ENCODE measurements at regions not wholly inside any gene's neighbourhood (a gene's known extent, or its start where the extent isn't known, plus 50 kb on each side); places are given as distances from the start of the nearest gene placed in this dataset.
A peak's percentile ranks its signal among the peaks of the same experiment; 100 is the strongest.

DNA sequence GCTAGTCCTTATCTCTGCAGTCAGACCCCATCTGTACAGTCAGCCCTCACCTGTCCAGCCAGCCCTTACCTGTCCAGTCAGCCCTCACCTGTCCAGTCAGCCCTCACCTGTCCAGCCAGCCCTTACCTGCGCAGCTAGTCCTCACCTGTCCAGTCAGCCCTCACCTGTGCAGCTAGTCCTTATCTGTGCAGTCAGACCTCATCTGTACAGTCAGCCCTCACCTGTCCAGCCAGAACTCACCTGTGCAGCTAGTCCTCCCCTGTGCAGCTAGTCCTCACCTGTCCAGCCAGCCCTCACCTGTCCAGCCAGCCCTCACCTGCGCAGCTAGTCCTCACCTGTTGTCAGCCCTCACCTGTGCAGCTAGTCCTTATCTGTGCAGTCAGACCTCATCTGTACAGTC, 506.8 kb downstream of the NPHP4 start:
- no peak for DNase-seq

DNA sequence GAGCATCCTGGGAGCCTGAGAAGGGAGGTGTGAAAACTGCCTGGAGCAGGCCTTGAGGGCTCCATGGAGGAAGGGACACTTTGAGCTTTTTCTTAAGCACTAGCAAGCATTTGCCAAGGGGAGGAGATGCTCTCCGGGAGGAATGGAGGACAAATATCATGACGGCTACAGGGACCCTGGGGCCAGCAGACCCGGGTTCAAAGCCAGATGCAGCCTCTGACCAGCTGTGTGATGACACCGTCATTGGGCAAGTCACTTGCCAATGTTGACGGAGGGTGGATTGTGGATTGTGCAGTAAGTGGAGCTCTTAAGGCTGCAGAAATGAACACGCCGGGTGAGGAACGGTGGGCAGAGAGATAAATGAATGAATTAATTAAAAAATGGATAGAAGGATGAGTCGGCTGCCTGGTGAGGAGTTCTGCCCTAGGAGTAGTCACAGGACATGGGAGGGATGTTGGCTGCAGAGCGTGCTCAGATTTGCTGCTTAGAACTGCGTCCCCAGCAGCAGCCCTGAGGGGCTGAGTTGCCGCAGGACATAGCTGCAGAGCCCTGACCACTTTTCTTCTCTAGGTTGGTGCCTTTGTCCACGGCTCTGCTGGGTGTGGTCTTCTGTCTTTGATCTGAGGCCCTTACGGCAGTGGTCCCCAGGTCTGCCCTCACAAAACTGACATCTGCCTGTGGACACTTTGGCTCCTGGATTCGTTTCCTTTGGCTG, 507.6 kb downstream of the NPHP4 start:
- DNase-seq, result no peak

- peak; percentile 54 for DNase-seq
These were observed 510.3 kb downstream of the NPHP4 start for GRCh38 chr1:5481889-5482288.

DNA sequence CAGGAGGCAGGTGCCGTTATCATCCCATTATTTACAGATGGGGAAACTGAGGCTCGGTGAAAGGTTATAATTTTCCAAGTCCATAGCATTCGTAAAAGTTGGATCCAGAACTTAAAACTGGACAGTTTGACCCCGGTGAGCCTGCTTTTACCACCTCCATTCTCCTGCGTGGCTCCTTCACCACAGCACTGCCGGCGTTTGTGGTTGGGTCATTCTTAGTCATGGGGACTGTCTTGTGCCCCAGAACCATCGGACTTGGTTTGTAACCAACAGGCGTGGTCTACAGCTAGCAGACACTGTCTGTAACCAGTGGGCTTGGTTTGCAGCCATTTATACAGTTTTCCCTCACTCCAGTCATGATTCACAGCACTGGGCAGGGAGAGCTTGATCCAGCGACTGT, 511.3 kb downstream of the NPHP4 start:
- DNase-seq, result no peak

DNA sequence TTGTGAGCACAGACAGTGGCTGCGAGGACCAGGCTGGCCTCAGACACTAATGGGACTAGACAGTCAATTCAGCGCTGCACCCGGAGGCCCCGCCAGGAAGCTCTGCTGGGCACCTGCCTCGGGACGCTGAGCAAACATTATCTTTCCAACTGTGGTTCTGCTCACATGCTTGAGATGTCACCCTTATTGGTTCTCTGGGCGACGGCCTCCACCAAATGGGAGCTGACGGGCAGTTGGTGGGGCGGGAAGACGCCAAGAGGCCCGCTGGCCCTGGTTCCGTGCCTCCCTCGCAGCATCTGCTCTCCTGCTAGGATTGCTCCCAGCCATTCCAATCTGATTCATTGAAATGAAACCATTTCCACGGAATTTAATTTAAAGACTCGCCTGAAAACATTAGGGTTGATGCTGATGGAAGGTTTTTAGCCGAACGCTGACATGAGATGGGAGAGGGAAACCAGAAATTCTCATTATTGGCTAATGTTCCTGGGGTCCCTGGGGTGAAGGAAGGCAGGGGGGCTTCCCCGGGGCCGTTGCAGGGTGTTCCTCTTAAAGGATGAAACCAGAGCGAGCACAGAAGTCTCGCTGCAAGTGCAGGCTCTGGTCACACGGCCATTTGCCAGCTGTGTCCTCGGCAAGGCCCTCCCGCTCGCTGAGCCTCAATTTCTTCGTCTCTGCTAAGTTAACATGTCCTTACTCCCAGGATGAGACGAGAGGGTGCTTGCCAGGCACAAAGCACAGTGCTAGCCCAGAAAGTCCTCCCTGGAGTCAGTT, 512.2 kb downstream of the NPHP4 start:
- no peak for DNase-seq

GRCh38 chr1:5478961-5479360, 513.3 kb downstream of the NPHP4 start:
- DNase-seq, result no peak

DNA sequence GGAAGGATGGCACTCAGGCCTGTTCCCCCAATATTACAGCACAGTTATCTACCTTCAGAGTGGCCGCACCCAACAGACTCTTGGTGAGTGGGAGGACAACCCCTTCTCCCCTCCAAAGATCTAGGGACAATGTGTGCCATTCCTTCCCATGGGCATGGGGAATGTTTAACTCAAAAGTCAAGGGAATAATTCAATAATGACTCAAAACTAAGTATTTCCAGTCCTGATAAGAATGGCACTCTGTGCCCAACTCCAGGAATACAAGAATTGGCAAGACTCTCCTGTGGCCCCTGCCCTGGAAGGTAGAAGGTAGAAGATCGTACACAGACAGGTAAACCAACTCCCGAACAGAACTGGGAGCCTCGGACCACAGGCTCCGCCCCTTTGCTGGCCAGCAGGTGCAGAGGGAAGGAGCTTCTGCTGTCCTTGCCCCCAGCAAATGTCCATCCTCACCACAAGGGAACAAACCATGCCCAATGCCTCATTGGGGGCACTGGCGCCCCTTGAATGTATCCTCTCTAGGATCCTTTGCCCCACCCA, 514.0 kb downstream of the NPHP4 start:
- DNase-seq, result no peak

GRCh38 chr1:5477716-5478115, 514.5 kb downstream of the NPHP4 start:
- DNase-seq, result no peak

DNA sequence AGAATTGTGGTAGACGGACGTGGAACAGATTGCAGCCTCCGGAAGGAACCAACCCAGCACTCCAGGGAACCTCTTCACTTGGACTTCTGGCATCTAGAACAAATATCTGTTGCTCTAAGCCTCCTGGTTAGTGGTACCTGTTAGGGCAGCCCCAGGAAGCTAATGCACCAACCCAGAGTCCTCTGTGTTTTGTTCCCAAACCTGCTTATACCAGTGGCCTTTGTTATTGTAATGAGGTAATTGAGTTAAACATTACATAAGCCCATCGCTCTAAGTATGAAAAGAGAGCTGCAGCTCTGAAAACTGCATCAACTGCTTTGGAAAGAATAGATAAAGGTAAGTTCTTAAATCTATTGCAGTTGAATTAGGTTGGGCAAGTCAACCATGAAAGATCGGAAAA, 516.7 kb downstream of the NPHP4 start:
- no peak for DNase-seq

- DNase-seq, result no peak
These were observed 519.0 kb downstream of the NPHP4 start for GRCh38 chr1:5473268-5473667.

DNA sequence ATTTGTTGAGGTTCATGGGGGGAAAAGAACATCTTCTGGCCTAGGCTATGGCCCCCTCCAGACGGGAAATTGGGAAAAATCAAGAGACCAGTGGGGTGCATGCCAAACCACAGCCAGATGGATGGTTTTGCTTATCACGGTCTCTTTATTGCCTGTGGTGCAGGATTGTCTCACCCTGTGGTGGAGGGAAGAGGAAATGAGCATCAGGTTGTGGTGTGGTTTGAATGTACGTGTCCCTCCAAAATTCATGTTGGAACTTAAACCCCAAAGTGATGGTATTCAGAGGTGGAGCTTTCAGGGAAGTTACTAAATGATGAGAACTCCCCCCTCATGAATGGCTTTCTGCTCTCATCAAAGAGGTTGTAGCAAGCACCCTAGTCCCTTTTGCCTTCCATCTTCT, 525.7 kb downstream of the NPHP4 start:
- no peak for DNase-seq

DNA sequence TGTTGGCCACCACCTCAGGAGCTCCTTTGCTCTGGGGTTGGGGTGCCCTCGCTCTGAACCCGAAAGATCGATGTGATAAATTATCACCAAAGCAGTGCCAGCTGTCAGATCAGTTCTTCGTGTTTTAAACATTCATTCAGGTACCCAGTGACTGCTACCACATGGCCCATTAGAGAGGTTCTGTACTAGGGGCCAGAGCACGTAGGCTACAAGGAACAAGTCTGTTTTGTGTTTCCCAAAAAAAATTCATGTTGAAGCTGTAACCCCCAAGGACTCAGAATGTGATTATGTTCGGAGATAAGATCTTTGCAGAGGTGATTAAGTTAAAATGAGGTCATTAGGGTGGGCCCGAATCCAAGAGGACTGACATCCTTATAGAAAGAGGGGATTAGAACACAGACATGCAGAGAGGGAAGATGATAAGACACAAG, 526.9 kb downstream of the NPHP4 start:
- DNase-seq, result no peak

DNA sequence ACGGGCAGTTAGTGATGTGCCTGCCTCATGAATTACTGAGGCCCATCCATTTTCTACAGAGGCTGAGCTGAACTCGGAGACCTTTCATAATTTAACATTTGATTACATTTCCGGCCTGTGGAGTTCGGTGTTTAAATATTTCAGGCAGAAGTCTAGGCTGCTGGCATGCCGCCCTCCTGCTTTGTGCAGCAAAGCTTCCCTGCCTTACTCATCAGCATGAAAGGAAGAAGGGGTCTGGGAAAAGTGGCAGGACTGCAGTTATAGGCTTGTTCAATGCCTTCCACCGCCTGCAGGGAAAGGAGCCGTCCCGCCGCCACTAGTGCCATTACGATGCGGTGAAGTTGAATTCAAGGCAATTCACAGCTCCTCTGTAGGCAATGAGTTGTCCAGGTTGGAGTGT, 527.9 kb downstream of the NPHP4 start:
- no peak for DNase-seq

GRCh38 chr1:5460974-5461373, 531.3 kb downstream of the NPHP4 start:
- no peak for DNase-seq

DNA sequence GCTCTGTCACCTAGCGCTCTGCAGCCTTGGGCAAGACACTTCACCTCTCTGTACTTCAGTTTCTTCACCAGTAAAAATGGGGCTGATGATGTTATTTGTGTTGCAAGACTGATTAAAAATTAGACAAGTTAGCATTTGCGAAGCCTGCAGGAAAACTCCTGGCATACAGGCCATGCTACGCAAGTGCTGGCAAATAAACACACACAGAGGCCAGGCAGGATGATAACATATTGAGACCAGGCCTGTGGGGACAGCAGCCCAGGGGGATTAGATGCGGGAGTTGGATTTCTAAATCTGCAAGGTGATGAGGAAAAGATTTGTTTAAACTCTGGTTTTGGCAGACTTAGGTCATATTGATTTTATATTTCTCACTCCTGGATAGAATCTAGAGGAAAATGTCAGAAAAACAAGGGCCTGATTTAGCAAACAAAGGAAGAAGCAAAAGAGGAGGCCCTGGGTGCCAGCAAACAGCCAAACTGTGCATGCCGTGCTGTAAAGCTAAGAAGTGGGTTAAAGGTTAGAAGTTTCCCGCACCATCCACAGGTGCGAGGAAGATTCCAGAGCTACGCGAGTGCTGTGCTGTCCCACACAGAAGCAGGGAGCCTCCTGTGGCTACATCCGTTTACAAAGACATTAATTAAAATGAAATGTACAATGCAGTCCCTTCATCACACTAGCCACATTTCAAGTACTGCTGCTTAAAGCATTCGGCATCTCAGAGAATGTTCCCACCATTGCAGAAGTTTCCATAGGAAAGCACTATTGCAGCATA, 532.2 kb downstream of the NPHP4 start:
- DNase-seq, result no peak

GRCh38 chr1:5458248-5458647, 534.0 kb downstream of the NPHP4 start:
- DNase-seq, result no peak

DNA sequence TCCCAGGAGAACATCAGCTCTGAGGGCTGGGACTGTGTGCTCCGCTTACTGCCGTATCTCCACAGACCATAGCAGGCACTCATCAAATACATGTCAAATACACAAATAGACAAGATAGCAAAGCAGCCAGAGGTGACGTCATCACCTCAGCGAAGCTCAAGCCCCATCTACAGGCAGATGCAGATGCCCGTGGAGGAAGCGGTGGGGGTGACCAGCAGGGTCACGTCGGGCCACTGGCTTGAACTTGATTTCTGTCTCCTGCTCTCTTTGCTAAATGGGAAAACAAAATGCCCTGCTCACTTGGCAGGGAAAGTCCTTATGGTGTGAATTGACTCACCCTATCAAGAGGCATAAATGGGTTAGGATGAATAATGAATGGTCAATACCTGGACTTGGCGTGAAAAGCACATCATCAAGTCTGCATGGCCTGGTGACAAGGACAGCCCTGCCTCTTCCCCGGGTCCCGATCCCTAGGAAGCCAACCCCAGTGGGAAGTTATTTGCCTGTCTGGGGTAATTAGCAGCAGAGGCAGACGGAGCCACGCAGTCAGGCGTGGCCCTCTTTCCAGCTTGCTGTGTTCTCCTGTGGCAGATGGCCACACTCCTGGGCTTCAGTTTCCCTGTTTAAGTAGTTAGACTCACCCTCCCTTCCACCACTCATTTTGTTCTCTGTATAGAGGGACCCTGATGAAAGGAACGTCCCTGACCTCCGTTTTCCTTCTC, 536.0 kb downstream of the NPHP4 start:
- DNase-seq, result no peak

- no peak for DNase-seq
These were observed 536.6 kb downstream of the NPHP4 start for GRCh38 chr1:5455651-5456050.

- no peak for DNase-seq
These were observed 537.2 kb downstream of the NPHP4 start for GRCh38 chr1:5455056-5455455.

GRCh38 chr1:5453347-5453746, 538.9 kb downstream of the NPHP4 start:
- no peak for DNase-seq

GRCh38 chr1:5451671-5452070, 540.6 kb downstream of the NPHP4 start:
- no peak for DNase-seq

GRCh38 chr1:5448486-5448885, 543.7 kb downstream of the NPHP4 start:
- peak; percentile 45 for DNase-seq

GRCh38 chr1:5447503-5447960, 544.7 kb downstream of the NPHP4 start:
- no peak for DNase-seq

Data from stimulated activated CD8-positive, alpha-beta memory T cell treated with anti-CD3 and anti-CD28 coated beads, Interleukin-4, amount 100 ng/mL, for 48 hours (primary cell).